ENCODE measurements at regions not wholly inside any gene's neighbourhood (a gene's known extent, or its start where the extent isn't known, plus 50 kb on each side); places are given as distances from the start of the nearest gene placed in this dataset.

DNA sequence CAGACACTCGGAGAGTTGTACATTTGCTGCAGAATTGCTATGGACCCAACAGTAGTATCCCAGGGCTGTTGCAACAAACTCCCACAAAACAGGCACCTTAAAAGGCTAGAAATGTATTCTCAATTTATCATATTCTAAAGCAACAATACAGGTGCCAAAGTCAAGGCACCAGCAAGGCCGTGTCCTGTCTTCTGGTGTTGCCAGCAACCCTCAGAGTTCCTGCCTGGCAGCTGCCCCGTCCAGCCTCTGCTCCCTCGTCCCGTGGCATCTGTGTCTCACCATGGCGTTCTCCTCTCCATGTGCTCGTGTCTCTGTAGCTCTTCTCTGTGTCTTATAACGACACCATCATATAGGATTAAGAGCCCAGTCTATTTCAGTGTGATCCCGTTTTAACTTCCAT is 67.7 kb upstream of the ARGLU1 start:
- TF ChIP-seq, protein P1, sequence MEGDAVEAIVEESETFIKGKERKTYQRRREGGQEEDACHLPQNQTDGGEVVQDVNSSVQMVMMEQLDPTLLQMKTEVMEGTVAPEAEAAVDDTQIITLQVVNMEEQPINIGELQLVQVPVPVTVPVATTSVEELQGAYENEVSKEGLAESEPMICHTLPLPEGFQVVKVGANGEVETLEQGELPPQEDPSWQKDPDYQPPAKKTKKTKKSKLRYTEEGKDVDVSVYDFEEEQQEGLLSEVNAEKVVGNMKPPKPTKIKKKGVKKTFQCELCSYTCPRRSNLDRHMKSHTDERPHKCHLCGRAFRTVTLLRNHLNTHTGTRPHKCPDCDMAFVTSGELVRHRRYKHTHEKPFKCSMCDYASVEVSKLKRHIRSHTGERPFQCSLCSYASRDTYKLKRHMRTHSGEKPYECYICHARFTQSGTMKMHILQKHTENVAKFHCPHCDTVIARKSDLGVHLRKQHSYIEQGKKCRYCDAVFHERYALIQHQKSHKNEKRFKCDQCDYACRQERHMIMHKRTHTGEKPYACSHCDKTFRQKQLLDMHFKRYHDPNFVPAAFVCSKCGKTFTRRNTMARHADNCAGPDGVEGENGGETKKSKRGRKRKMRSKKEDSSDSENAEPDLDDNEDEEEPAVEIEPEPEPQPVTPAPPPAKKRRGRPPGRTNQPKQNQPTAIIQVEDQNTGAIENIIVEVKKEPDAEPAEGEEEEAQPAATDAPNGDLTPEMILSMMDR (IDR thresholded peaks at IDR 0.05; ENCODE audit: insufficient read depth, low read length, severe bottlenecking), result no peak
- H3K4me3 ChIP-seq (ENCODE audit: low read depth, low read length), result no peak overlapping the region
- no peaks in the 10 kb centered on the region for H3K36me3 ChIP-seq (ENCODE audit: control insufficient read depth, insufficient read depth, low read length)
- no peak for DNase-seq (ENCODE audit: low read depth)
- no peak for FAIRE-seq
- H3K27me3 ChIP-seq (ENCODE audit: control insufficient read depth, insufficient read depth, low read length), result no peaks in the 10 kb centered on the region

DNA sequence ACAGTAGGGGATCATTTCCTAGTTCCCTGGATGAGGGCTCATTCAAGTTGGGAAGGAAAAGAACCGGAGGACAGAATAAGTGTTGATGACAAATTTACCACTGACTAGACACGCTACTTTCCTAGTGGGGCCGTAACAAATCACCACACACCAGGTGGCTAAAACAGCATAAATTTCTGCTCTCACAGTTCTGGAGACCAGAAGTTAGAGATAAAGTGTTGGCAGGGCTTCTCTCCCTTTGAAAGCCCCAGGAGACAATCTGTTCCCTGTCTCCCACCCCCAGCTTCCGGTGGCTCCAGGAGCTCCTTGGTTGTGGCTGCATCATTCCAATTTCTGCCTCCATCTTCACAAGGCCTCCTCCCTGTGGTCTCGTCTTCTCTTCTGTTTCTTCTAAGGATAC is 65.4 kb upstream of the ARGLU1 start:
- H3K4me3 ChIP-seq (ENCODE audit: low read depth, low read length), result no peak overlapping the region
- DNase-seq (ENCODE audit: low read depth), result no peak
- H3K27me3 ChIP-seq (ENCODE audit: control insufficient read depth, insufficient read depth, low read length), result no peaks in the 10 kb centered on the region
- no peaks in the 10 kb centered on the region for H3K36me3 ChIP-seq (ENCODE audit: control insufficient read depth, insufficient read depth, low read length)
- TF ChIP-seq, protein P1 (IDR thresholded peaks at IDR 0.05; ENCODE audit: insufficient read depth, low read length, severe bottlenecking), result no peak
- FAIRE-seq, result no peak

DNA sequence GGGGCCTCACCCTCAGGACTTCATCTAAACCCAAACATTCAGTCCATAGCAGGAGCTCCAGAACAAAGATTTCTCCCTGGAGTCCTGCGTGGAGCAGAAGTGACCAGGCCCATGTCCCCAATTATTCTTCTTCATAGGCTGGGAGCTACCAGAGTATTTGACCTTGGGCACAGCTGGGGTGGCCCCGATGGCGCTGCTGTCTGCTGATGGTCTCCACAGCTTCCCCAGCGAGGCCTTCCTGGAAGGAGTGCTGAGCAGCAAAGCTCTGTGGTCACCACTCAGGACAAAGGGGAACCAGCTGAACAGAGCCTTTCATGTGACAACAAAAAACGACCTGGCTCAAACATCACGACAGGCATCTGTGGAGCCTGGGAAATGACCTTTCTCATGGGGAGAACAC is 62.7 kb upstream of the ARGLU1 start:
- DNase-seq (ENCODE audit: low read depth) (no peak), FAIRE-seq (no peak)

DNA sequence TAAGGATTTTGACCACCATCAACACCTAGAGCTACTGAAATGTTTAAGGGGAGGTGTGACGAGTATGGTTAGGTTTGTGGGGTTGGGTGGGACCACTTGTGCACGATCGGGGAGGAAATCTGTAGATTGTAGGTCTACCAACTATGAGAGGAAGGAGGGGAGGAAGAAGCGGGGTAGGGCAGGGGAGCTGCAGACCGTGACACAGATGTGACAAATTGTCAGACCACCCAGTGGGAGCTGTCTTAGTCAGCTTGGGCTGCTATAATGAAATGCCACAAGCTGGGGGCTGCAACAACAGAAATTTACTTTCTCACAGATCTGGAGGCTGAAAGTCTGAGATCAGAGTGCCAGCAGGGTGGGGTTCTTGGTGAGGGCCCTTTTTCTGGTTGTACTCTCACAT is 62.2 kb upstream of the ARGLU1 start:
- no peak for DNase-seq (ENCODE audit: low read depth)
- no peaks in the 10 kb centered on the region for H3K36me3 ChIP-seq (ENCODE audit: control insufficient read depth, insufficient read depth, low read length)
- H3K27me3 ChIP-seq (ENCODE audit: control insufficient read depth, insufficient read depth, low read length), result no peaks in the 10 kb centered on the region
- TF ChIP-seq, protein P1 (IDR thresholded peaks at IDR 0.05; ENCODE audit: insufficient read depth, low read length, severe bottlenecking), result no peak
- no peak overlapping the region for H3K4me3 ChIP-seq (ENCODE audit: low read depth, low read length)
- FAIRE-seq, result no peak

More for the DNA sequence above, 62.7 kb upstream of the ARGLU1 start:
- no peaks in the 10 kb centered on the region for H3K27me3 ChIP-seq (ENCODE audit: control insufficient read depth, insufficient read depth, low read length)
- H3K4me3 ChIP-seq (ENCODE audit: low read depth, low read length), result no peak overlapping the region
- TF ChIP-seq, protein P1 (IDR thresholded peaks at IDR 0.05; ENCODE audit: insufficient read depth, low read length, severe bottlenecking), result no peak
- no peaks in the 10 kb centered on the region for H3K36me3 ChIP-seq (ENCODE audit: control insufficient read depth, insufficient read depth, low read length)

DNA sequence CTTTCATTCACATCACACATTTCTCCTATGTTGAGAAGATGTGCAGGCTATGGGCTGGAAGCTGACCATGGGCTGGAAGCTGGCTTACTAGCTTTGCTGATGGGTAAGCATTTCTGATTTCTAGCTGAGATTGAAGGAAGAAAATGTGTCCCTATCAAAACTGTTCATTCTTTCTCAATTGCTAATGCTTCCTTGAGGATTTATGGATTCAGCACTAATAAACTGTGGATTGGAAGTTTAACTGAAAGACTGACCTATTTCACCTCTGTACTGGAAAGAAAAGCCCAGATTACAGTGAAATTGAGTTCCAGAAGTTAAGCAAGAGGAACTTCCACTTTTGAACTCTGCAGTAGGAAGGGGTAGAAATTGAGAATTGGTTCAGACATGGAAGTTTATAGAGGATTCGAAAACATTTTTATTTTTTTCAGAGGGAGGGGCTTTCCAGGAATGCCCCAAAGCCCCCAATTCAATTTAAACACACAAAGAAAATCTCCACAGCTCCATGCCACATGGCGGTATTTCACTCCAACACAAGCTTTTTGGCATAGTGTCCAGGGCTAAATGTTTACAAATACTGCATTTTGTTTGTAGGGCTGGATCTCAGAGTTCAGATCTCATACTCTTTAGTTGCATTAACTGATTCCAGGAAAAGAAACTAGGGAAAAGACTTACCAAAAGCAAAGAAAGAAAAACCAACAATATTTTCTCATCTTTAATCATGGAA is 61.2 kb upstream of the ARGLU1 start:
- FAIRE-seq, result no peak
- TF ChIP-seq, protein P1 (IDR thresholded peaks at IDR 0.05; ENCODE audit: insufficient read depth, low read length, severe bottlenecking), result no peak
- Histone ChIP-seq H3K4me3 (ENCODE audit: low read depth, low read length) (no peak overlapping the region), H3K36me3 (ENCODE audit: control insufficient read depth, insufficient read depth, low read length) (no peaks in the 10 kb centered on the region), H3K27me3 (ENCODE audit: control insufficient read depth, insufficient read depth, low read length) (no peaks in the 10 kb centered on the region)
- DNase-seq (ENCODE audit: low read depth), result no peak

DNA sequence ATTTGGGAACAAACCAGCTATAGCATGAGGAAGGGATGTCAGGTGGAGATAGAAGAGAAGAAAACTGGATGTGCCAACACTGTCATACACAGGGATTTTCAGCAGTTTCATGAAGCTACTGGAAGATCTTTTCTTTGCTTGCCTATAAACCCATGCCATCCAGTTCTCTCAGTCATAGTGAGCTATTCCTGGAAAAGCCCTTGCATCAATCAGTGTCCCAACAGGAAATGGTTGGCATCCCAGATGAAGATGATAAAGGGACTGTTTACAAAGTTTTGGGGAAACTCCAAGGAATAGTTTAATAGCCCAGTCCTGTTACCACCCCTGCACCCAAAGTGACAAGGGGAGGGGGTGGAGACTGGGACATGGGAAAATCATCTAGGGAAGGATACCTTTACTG is 58.5 kb upstream of the ARGLU1 start:
- Histone ChIP-seq H3K36me3 (ENCODE audit: control insufficient read depth, insufficient read depth, low read length) (no peaks in the 10 kb centered on the region), H3K27me3 (ENCODE audit: control insufficient read depth, insufficient read depth, low read length) (peaks cover 2% of the 10 kb centered on the region), H3K4me3 (ENCODE audit: low read depth, low read length) (no peak overlapping the region)
- FAIRE-seq (no peak), DNase-seq (ENCODE audit: low read depth) (no peak)
- TF ChIP-seq, protein P1 (IDR thresholded peaks at IDR 0.05; ENCODE audit: insufficient read depth, low read length, severe bottlenecking), result no peak

Data from bronchial epithelial cell (primary cell).